PC-9 (cell line): ENCODE measurements at regions not wholly inside any gene's neighbourhood (a gene's known extent, or its start where the extent isn't known, plus 50 kb on each side); places are given as distances from the start of the nearest gene placed in this dataset.

ENCODE experiments used
- BruUV-seq: library from RNA; stranded (reverse); fragments of 400-500 nt; replicated peaks from 2 replicates; lab custom pipeline; 2021; lab: Mats Ljungman, UMichigan
- CTCF ChIA-PET: fragments of 300-600 bp; sonication (Branson Sonifier 250); formaldehyde crosslinking; loops from one replicate; lab custom pipeline; 2022; ENCODE audit warnings: antibody characterized with exemption; lab: Charles Lee
- POLR2A ChIA-PET: fragments of 300-600 bp; sonication (Branson Sonifier 250); formaldehyde crosslinking; loops from one replicate; lab custom pipeline; 2022; ENCODE audit warnings: antibody characterized with exemption; ENCODE audit not compliant: unreplicated experiment; lab: Charles Lee
- DNase-seq, 2 experiments: peaks; one replicate each; pipeline versions ENCODE4 v3.0.0 to v3.0.0-alpha.2; 2015 to 2022; ENCODE audit warnings: mixed read lengths in 1 of 2
- H2AFZ ChIP-seq: fragments of 200-600 bp; sonication (generic); 2 replicates; pipeline ENCODE4 v1.8.1; 2017; ENCODE audit warnings: antibody characterized with exemption
- H3F3A ChIP-seq: fragments of 200-600 bp; sonication (generic); 2 replicates; pipeline ENCODE4 v1.8.1; 2017; ENCODE audit warnings: antibody characterized with exemption, mild to moderate bottlenecking, low read depth; ENCODE audit not compliant: insufficient read depth
- H3K27ac ChIP-seq: fragments of 200-600 bp; sonication (generic); 2 replicates; pipeline ENCODE4 v1.6.1; 2016; ENCODE audit warnings: mixed run types
- H3K27me3 ChIP-seq: fragments of 200-600 bp; sonication (generic); 2 replicates; pipeline ENCODE4 v1.6.1; 2016; ENCODE audit warnings: low read depth, mixed run types; ENCODE audit not compliant: insufficient read depth
- H3K36me3 ChIP-seq: fragments of 200-600 bp; sonication (generic); 2 replicates; pipeline ENCODE4 v1.6.1; 2016; ENCODE audit warnings: low read depth, mixed run types
- H3K4me1 ChIP-seq: fragments of 200-600 bp; sonication (generic); replicated peaks from 2 replicates; pipeline ENCODE4 v1.6.1; 2016; ENCODE audit warnings: mixed run types; ENCODE audit not compliant: insufficient read depth
- H3K4me2 ChIP-seq: fragments of 200-600 bp; sonication (generic); 2 replicates; pipeline ENCODE4 v1.6.1; 2017; ENCODE audit warnings: mixed run types
- H3K4me3 ChIP-seq: fragments of 200-600 bp; sonication (generic); 2 replicates; pipeline ENCODE4 v1.6.1; 2016; ENCODE audit warnings: mixed run types
- H3K79me2 ChIP-seq: fragments of 200-600 bp; sonication (generic); 2 replicates; pipeline ENCODE4 v1.6.1; 2017; ENCODE audit warnings: low read depth, mixed run types
- H3K9me2 ChIP-seq: fragments of 200-600 bp; sonication (generic); 2 replicates; pipeline ENCODE4 v1.8.1; 2017; ENCODE audit warnings: mild to moderate bottlenecking; ENCODE audit not compliant: insufficient read depth
- H3K9me3 ChIP-seq: fragments of 200-600 bp; sonication (generic); 2 replicates; pipeline ENCODE4 v1.8.1; 2016; ENCODE audit warnings: low read depth; ENCODE audit not compliant: insufficient read depth
- H4K20me1 ChIP-seq: fragments of 200-600 bp; sonication (generic); 2 replicates; pipeline ENCODE4 v1.8.1; 2017; ENCODE audit not compliant: insufficient read depth
- CTCF ChIP-seq: fragments of 200-600 bp; sonication (generic); conservative IDR thresholded peaks from 2 replicates; pipeline ENCODE4 v1.6.1; 2017; ENCODE audit warnings: mixed run types, antibody characterized with exemption, mild to moderate bottlenecking, moderate library complexity
- EZH2 ChIP-seq: fragments of 200-600 bp; sonication (generic); IDR thresholded peaks from 2 replicates; pipeline ENCODE4 v1.8.0; 2017; ENCODE audit warnings: antibody characterized with exemption, low read depth
- intact Hi-C: fragments of 100-400 bp; cut with micrococcal nuclease; formaldehyde crosslinking; loops from one replicate; pipeline ENCODE4 v1.10.0; 2022; ENCODE audit not compliant: unreplicated experiment

- Histone ChIP-seq H3F3A (no peaks in the 10 kb centered on the region), H2AFZ (no peak overlapping the region), H3K9me3 (no peaks in the 10 kb centered on the region; the same call in 1 of the 2 replicates), H4K20me1 (no peaks in the 10 kb centered on the region), H3K36me3 (no peaks in the 10 kb centered on the region), H3K4me2 (no peak overlapping the region), H3K4me3 (no peak overlapping the region), H3K9me2 (no peaks in the 10 kb centered on the region), H3K4me1 (no peaks in the 10 kb centered on the region), H3K27ac (no peak overlapping the region), H3K79me2 (no peaks in the 10 kb centered on the region), H3K27me3 (no peaks in the 10 kb centered on the region)
- intact Hi-C loops, result no loop called here
- no TSS peak for BruUV-seq
- TF ChIP-seq CTCF, result no peak
- TF ChIP-seq EZH2, result no peak
- POLR2A ChIA-PET, result no interaction called here
- DNase-seq, result no peak
- CTCF ChIA-PET, result no interaction called here
Measured at GRCh38 chr7:145497911-145498525, 618.6 kb upstream of the CNTNAP2 start.

- no peak overlapping the region for H2AFZ ChIP-seq
- no peaks in the 10 kb centered on the region for H3K9me2 ChIP-seq
- ChIA-PET CTCF (no interaction called here), POLR2A (no interaction called here)
- intact Hi-C loops, result no loop called here
- H3K79me2 ChIP-seq, result no peaks in the 10 kb centered on the region
- H3K4me1 ChIP-seq, result no peaks in the 10 kb centered on the region
- no peaks in the 10 kb centered on the region for H3K27me3 ChIP-seq
- no peak overlapping the region for H3K4me3 ChIP-seq
- no peaks in the 10 kb centered on the region for H3K9me3 ChIP-seq
- no peaks in the 10 kb centered on the region for H4K20me1 ChIP-seq
- no TSS peak for BruUV-seq
- no peak overlapping the region for H3K27ac ChIP-seq
- DNase-seq, result no peak
- H3K36me3 ChIP-seq, result no peaks in the 10 kb centered on the region
- TF ChIP-seq EZH2 (no peak), CTCF (no peak)
- H3F3A ChIP-seq, result no peaks in the 10 kb centered on the region
- H3K4me2 ChIP-seq, result no peak overlapping the region
Measured at GRCh38 chr7:145490356-145490755, 626.2 kb upstream of the CNTNAP2 start.

- Histone ChIP-seq H3K27ac (no peak overlapping the region), H3K9me3 (no peaks in the 10 kb centered on the region), H3F3A (no peaks in the 10 kb centered on the region), H3K4me3 (no peak overlapping the region), H2AFZ (no peak overlapping the region), H3K27me3 (no peaks in the 10 kb centered on the region), H3K79me2 (no peaks in the 10 kb centered on the region), H4K20me1 (no peaks in the 10 kb centered on the region), H3K4me2 (no peak overlapping the region), H3K36me3 (no peaks in the 10 kb centered on the region), H3K9me2 (no peaks in the 10 kb centered on the region), H3K4me1 (no peaks in the 10 kb centered on the region)
- no peak for DNase-seq
- ChIA-PET POLR2A (no interaction called here), CTCF (no interaction called here)
- intact Hi-C loops, result no loop called here
- TF ChIP-seq CTCF, result no peak
- no peak for TF ChIP-seq EZH2
- no TSS peak for BruUV-seq
Measured at GRCh38 chr7:145489609-145490008, 627.0 kb upstream of the CNTNAP2 start.
